GM23338 (cell line): ENCODE measurements at regions not wholly inside any gene's neighbourhood (a gene's known extent, or its start where the extent isn't known, plus 50 kb on each side); places are given as distances from the start of the nearest gene placed in this dataset.

Source experiments
- ATAC-seq: fragments of 200-7000 bp; cut with Tn5 transposase; 3 replicates; pipeline ENCODE4 v1.9.1; 2020
- DNase-seq: peaks from one replicate; pipeline ENCODE4 v3.0.0-alpha.2; 2015; ENCODE audit warnings: low spot score
- H2AFZ ChIP-seq: fragments of 200-600 bp; sonication (generic); 2 replicates; pipeline ENCODE4 v1.8.0; 2016; ENCODE audit warnings: antibody characterized with exemption, mild to moderate bottlenecking, moderate library complexity
- H3F3A ChIP-seq: fragments of 200-600 bp; sonication (generic); replicated peaks from 2 replicates; pipeline ENCODE4 v1.8.0; 2017; ENCODE audit warnings: antibody characterized with exemption, mixed run types, low read depth
- H3K27ac ChIP-seq: fragments of 200-600 bp; sonication (generic); 2 replicates; pipeline ENCODE4 v1.6.1; 2016; ENCODE audit warnings: low read depth
- H3K27me3 ChIP-seq: fragments of 200-600 bp; sonication (generic); 2 replicates; pipeline ENCODE4 v1.8.0; 2016; ENCODE audit warnings: mild to moderate bottlenecking, mixed run types, moderate library complexity; ENCODE audit not compliant: insufficient read depth
- H3K36me3 ChIP-seq: fragments of 200-600 bp; sonication (generic); 2 replicates; pipeline ENCODE4 v1.8.0; 2016; ENCODE audit warnings: mild to moderate bottlenecking; ENCODE audit not compliant: insufficient read depth
- H3K4me1 ChIP-seq: fragments of 200-600 bp; sonication (generic); 2 replicates; pipeline ENCODE4 v1.8.0; 2016; ENCODE audit warnings: mild to moderate bottlenecking, moderate library complexity; ENCODE audit not compliant: insufficient read depth
- H3K4me2 ChIP-seq: fragments of 200-600 bp; sonication (generic); 2 replicates; pipeline ENCODE4 v1.7.1; 2017; ENCODE audit warnings: mixed run types
- H3K4me3 ChIP-seq: fragments of 200-600 bp; sonication (generic); 2 replicates; pipeline ENCODE4 v1.6.1; 2016; ENCODE audit warnings: mixed run types
- H3K79me2 ChIP-seq: fragments of 200-600 bp; sonication (generic); replicated peaks from 2 replicates; pipeline ENCODE4 v1.8.0; 2017; ENCODE audit warnings: mild to moderate bottlenecking; ENCODE audit not compliant: insufficient read depth
- H3K9me2 ChIP-seq: fragments of 200-600 bp; sonication (generic); 2 replicates; pipeline ENCODE4 v1.8.0; 2017; ENCODE audit not compliant: insufficient read depth
- H4K20me1 ChIP-seq: fragments of 200-600 bp; sonication (generic); replicated peaks from 2 replicates; pipeline ENCODE4 v1.8.0; 2017; ENCODE audit warnings: mild to moderate bottlenecking; ENCODE audit not compliant: insufficient read depth
- H3K27ac Mint-ChIP-seq: 2 replicates; pipeline ENCODE4 v1.8.0; 2020; ENCODE audit warnings: inconsistent platforms, mild to moderate bottlenecking, moderate library complexity, mixed read lengths
- H3K27me3 Mint-ChIP-seq: 3 replicates; pipeline ENCODE4 v1.8.0; 2022; ENCODE audit warnings: low read depth, mild to moderate bottlenecking, moderate library complexity, mixed read lengths, inconsistent platforms; ENCODE audit not compliant: insufficient read depth, poor library complexity
- H3K36me3 Mint-ChIP-seq: 3 replicates; pipeline ENCODE4 v1.8.0; 2021; ENCODE audit warnings: low read depth, mild to moderate bottlenecking, inconsistent platforms, moderate library complexity, mixed read lengths
- H3K4me1 Mint-ChIP-seq: 3 replicates; pipeline ENCODE4 v1.8.0; 2020; ENCODE audit warnings: mild to moderate bottlenecking, inconsistent platforms, mixed read lengths
- H3K4me3 Mint-ChIP-seq: 3 replicates; pipeline ENCODE4 v1.8.0; 2021; ENCODE audit warnings: moderate library complexity, mild to moderate bottlenecking, inconsistent platforms, mixed read lengths
- H3K9me3 Mint-ChIP-seq: 3 replicates; pipeline ENCODE4 v1.8.0; 2020; ENCODE audit warnings: moderate library complexity, mild to moderate bottlenecking, inconsistent platforms, mixed read lengths
- CREB1 ChIP-seq: fragments of 250-450 bp; sonication (Bioruptor Pico); IDR thresholded peaks from 2 replicates; pipeline ENCODE4 v1.5.0; 2020; ENCODE audit warnings: low read depth, mild to moderate bottlenecking, moderate library complexity
- CTCF ChIP-seq, 2 experiments: fragments of 200-600 bp in 1 of 2; sonication (generic) in 1 of 2; conservative IDR thresholded peaks; 2 replicates each; pipeline versions ENCODE4 v1.5.1 to v1.6.1; 2016 to 2017; ENCODE audit warnings: antibody characterized with exemption in 2 of 2, low read depth in 2 of 2, mild to moderate bottlenecking in 2 of 2, moderate library complexity in 1 of 2
- ETS1 ChIP-seq: IDR thresholded peaks from 2 replicates; pipeline ENCODE4 v1.6.1; 2016; ENCODE audit warnings: antibody characterized with exemption
- EZH2 ChIP-seq: fragments of 200-600 bp; sonication (generic); IDR thresholded peaks from one replicate; pipeline ENCODE4 v1.8.0; 2017; ENCODE audit warnings: antibody characterized with exemption, mild to moderate bottlenecking, low read depth; ENCODE audit not compliant: unreplicated experiment
- EZH2phosphoT487 ChIP-seq: fragments of 200-600 bp; sonication (generic); IDR thresholded peaks from one replicate; pipeline ENCODE4 v1.8.1; 2018; ENCODE audit warnings: antibody characterized with exemption; ENCODE audit not compliant: unreplicated experiment
- JUNB ChIP-seq: IDR thresholded peaks from one replicate; pipeline ENCODE4 v1.6.1; 2016; ENCODE audit warnings: antibody characterized with exemption; ENCODE audit not compliant: unreplicated experiment
- NANOG ChIP-seq: IDR thresholded peaks from 2 replicates; pipeline ENCODE4 v1.6.1; 2016; ENCODE audit warnings: antibody characterized with exemption, borderline replicate concordance
- POLR2AphosphoS5 ChIP-seq: IDR thresholded peaks from 2 replicates; pipeline ENCODE4 v1.6.1; 2016; ENCODE audit warnings: antibody characterized with exemption, low read depth
- REST ChIP-seq: IDR thresholded peaks from one replicate; pipeline ENCODE4 v1.6.1; 2018; ENCODE audit warnings: antibody characterized with exemption; ENCODE audit not compliant: unreplicated experiment
- STAT1 ChIP-seq: IDR thresholded peaks from one replicate; pipeline ENCODE4 v1.6.1; 2016; ENCODE audit warnings: antibody characterized with exemption; ENCODE audit not compliant: unreplicated experiment
- ZNF114 ChIP-seq: fragments of 250-450 bp; sonication (Bioruptor Pico); IDR thresholded peaks from 2 replicates; pipeline ENCODE4 v1.5.0; 2020; ENCODE audit warnings: mild to moderate bottlenecking, moderate library complexity
- ZNF331 ChIP-seq: fragments of 250-450 bp; sonication (Bioruptor Pico); IDR thresholded peaks from 2 replicates; pipeline ENCODE4 v1.5.0; 2020; ENCODE audit warnings: low read depth, mild to moderate bottlenecking, moderate library complexity

GRCh38 chr5:100421360-100421759, 113.8 kb upstream of the FAM174A start:
- no peaks in the 10 kb centered on the region for H3K4me1 ChIP-seq
- Mint-ChIP-seq H3K27me3 (no peaks in the 10 kb centered on the region), H3K4me3 (no peak overlapping the region), H3K9me3 (peaks cover 24% of the 10 kb centered on the region), H3K27ac (no peak overlapping the region), H3K36me3 (peaks cover 22% of the 10 kb centered on the region), H3K4me1 (no peaks in the 10 kb centered on the region)
- TF ChIP-seq EZH2phosphoT487 (no peak), ZNF331 (no peak), CREB1 (CRISPR knock-in tag) (no peak), CTCF (conservative IDR thresholded peaks at IDR 0.05; ENCODE audit: low read depth in 2 of 2) (no peak), ZNF114 (CRISPR knock-in tag) (no peak), JUNB (no peak), NANOG (no peak), ETS1 (no peak), EZH2 (no peak), POLR2AphosphoS5 (no peak)
- H3K27ac ChIP-seq: no peak overlapping the region
- peaks cover 4% of the 10 kb centered on the region; the same call in 1 of the 2 replicates for H3K36me3 ChIP-seq
- H2AFZ ChIP-seq: no peak overlapping the region
- H3F3A ChIP-seq: no peaks in the 10 kb centered on the region
- H3K4me2 ChIP-seq: no peak overlapping the region
- H3K27me3 ChIP-seq: no peaks in the 10 kb centered on the region
- no peak overlapping the region for H3K4me3 ChIP-seq
- H3K9me2 ChIP-seq: no peaks in the 10 kb centered on the region
- ATAC-seq (no peak), DNase-seq (no peak)
- H3K79me2 ChIP-seq: no peaks in the 10 kb centered on the region
- H4K20me1 ChIP-seq: no peaks in the 10 kb centered on the region

GRCh38 chr5:100418231-100418630, 116.9 kb upstream of the FAM174A start:
- Histone ChIP-seq H2AFZ (no peak overlapping the region), H3K4me2 (no peak overlapping the region), H3K27me3 (no peaks in the 10 kb centered on the region), H3F3A (no peaks in the 10 kb centered on the region), H3K36me3 (no peaks in the 10 kb centered on the region), H3K9me2 (no peaks in the 10 kb centered on the region), H4K20me1 (no peaks in the 10 kb centered on the region), H3K79me2 (no peaks in the 10 kb centered on the region), H3K4me3 (no peak overlapping the region), H3K4me1 (no peaks in the 10 kb centered on the region), H3K27ac (no peak overlapping the region)
- Mint-ChIP-seq H3K27ac (no peak overlapping the region), H3K9me3 (peaks cover 1% of the 10 kb centered on the region), H3K36me3 (0 out of 3 replicates have a peak, but pooled peaks cover 1% of the 10 kb centered on the region), H3K4me1 (no peaks in the 10 kb centered on the region), H3K27me3 (no peaks in the 10 kb centered on the region), H3K4me3 (no peak overlapping the region)
- no peak for ATAC-seq
- DNase-seq: no peak
- TF ChIP-seq ETS1: no peak
- no peak for TF ChIP-seq REST
- no peak for TF ChIP-seq ZNF114 (CRISPR knock-in tag)
- no peak for TF ChIP-seq CTCF (conservative IDR thresholded peaks at IDR 0.05; ENCODE audit: low read depth in 2 of 2)
- TF ChIP-seq JUNB: no peak
- TF ChIP-seq ZNF331: no peak
- TF ChIP-seq POLR2AphosphoS5: no peak
- TF ChIP-seq CREB1 (CRISPR knock-in tag): no peak
- no peak for TF ChIP-seq STAT1
- no peak for TF ChIP-seq EZH2
